Liver (tissue), 8 donors: ENCODE measurements at regions not wholly inside any gene's neighbourhood (a gene's known extent, or its start where the extent isn't known, plus 50 kb on each side); places are given as distances from the start of the nearest gene placed in this dataset.

ENCODE experiments used
- DNase-seq: peaks from one replicate; pipeline ENCODE4 v3.0.0-alpha.2; 2017; ENCODE audit warnings: low spot score
- H3K27ac ChIP-seq, 2 donors: one replicate each; pipeline ENCODE4 v1.7.0; 2013; ENCODE audit warnings: inconsistent platforms in 2 of 2, low read length in 2 of 2, control low read depth in 1 of 2, low read depth in 1 of 2, mild to moderate bottlenecking in 1 of 2
- H3K27me3 ChIP-seq, 4 donors: one replicate each; pipeline versions ENCODE4 v1.6.1 to v1.7.0; 2013; ENCODE audit warnings: low read length in 3 of 4, inconsistent platforms in 1 of 4, mild to moderate bottlenecking in 1 of 4, moderate library complexity in 1 of 4; ENCODE audit not compliant: control insufficient read depth in 4 of 4, insufficient read depth in 4 of 4
- H3K36me3 ChIP-seq, 4 donors: one replicate each; pipeline versions ENCODE4 v1.6.1 to v1.7.0; 2013; ENCODE audit warnings: low read length in 3 of 4, mild to moderate bottlenecking in 3 of 4, low read depth in 1 of 4, moderate library complexity in 1 of 4; ENCODE audit not compliant: control insufficient read depth in 4 of 4, insufficient read depth in 3 of 4
- H3K4me1 ChIP-seq, 4 donors: one replicate each; pipeline versions ENCODE4 v1.6.1 to v1.7.0; 2013; ENCODE audit warnings: low read length in 3 of 4, mild to moderate bottlenecking in 3 of 4, moderate library complexity in 1 of 4; ENCODE audit not compliant: control insufficient read depth in 4 of 4, insufficient read depth in 4 of 4
- H3K4me3 ChIP-seq, 3 donors: one replicate each; pipeline versions ENCODE4 v1.6.1 to v1.7.0; 2013; ENCODE audit warnings: low read length in 3 of 3, control low read depth in 1 of 3, low read depth in 1 of 3, mild to moderate bottlenecking in 1 of 3
- H3K9ac ChIP-seq, 2 donors: one replicate each; pipeline ENCODE4 v1.7.0; 2013; ENCODE audit warnings: low read length in 2 of 2, mild to moderate bottlenecking in 2 of 2, moderate library complexity in 2 of 2, control low read depth in 1 of 2, low read depth in 1 of 2
- H3K9me3 ChIP-seq, 4 donors: one replicate each; pipeline versions ENCODE4 v1.6.1 to v1.7.0; 2013; ENCODE audit warnings: low read length in 3 of 4; ENCODE audit not compliant: control insufficient read depth in 4 of 4
- EGR1 ChIP-seq, 2 donors: IDR thresholded peaks; 2 replicates each; pipeline ENCODE4 v1.6.1; 2016 to 2018; ENCODE audit warnings: antibody characterized with exemption in 2 of 2, low read depth in 2 of 2
- FOXA1 ChIP-seq: IDR thresholded peaks from 2 replicates; pipeline ENCODE4 v1.6.1; 2016; ENCODE audit warnings: antibody characterized with exemption
- FOXA2 ChIP-seq: IDR thresholded peaks from 2 replicates; pipeline ENCODE4 v1.6.1; 2016; ENCODE audit warnings: antibody characterized with exemption
- GABPA ChIP-seq, 2 donors: IDR thresholded peaks in 1 of 2; conservative IDR thresholded peaks in 1 of 2; 2 replicates each; pipeline ENCODE4 v1.6.1; 2016; ENCODE audit warnings: antibody characterized with exemption in 2 of 2, mild to moderate bottlenecking in 1 of 2, moderate library complexity in 1 of 2
- HNF4A ChIP-seq, 2 donors: conservative IDR thresholded peaks; 2 replicates each; pipeline ENCODE4 v1.6.1; 2016; ENCODE audit warnings: antibody characterized with exemption in 2 of 2, mild to moderate bottlenecking in 2 of 2
- HNF4G ChIP-seq: IDR thresholded peaks from 2 replicates; pipeline ENCODE4 v1.6.1; 2016; ENCODE audit warnings: antibody characterized with exemption
- JUND ChIP-seq, 2 donors: IDR thresholded peaks; 2 replicates each; pipeline ENCODE4 v1.6.1; 2016; ENCODE audit warnings: antibody characterized with exemption in 2 of 2
- NR2F2 ChIP-seq: IDR thresholded peaks from 2 replicates; pipeline ENCODE4 v1.6.1; 2016; ENCODE audit warnings: antibody characterized with exemption
- RAD21 ChIP-seq, 2 donors: IDR thresholded peaks; 2 replicates each; pipeline ENCODE4 v1.6.1; 2016; ENCODE audit warnings: antibody characterized with exemption in 2 of 2, mild to moderate bottlenecking in 2 of 2
- REST ChIP-seq: IDR thresholded peaks from 2 replicates; pipeline ENCODE4 v1.6.1; 2016; ENCODE audit warnings: antibody characterized with exemption, mild to moderate bottlenecking
- RXRA ChIP-seq, 2 donors: IDR thresholded peaks; 2 replicates each; pipeline ENCODE4 v1.6.1; 2017 to 2018; ENCODE audit warnings: antibody characterized with exemption in 2 of 2, mild to moderate bottlenecking in 1 of 2
- SP1 ChIP-seq: IDR thresholded peaks from 2 replicates; pipeline ENCODE4 v1.6.1; 2018; ENCODE audit warnings: antibody characterized with exemption, mild to moderate bottlenecking
- TAF1 ChIP-seq: conservative IDR thresholded peaks from 2 replicates; pipeline ENCODE4 v1.6.1; 2016; ENCODE audit warnings: antibody characterized with exemption, mild to moderate bottlenecking
- YY1 ChIP-seq: IDR thresholded peaks from 2 replicates; pipeline ENCODE4 v1.6.1; 2016; ENCODE audit warnings: antibody characterized with exemption, mild to moderate bottlenecking
- WGBS: extraction: QIAGEN DNeasy Blood & Tissue Kit; methylation state at CpG from one replicate; pipeline ENCODE4 v1.1.7; 2013; 5-methylcytosine and 5-hydroxymethylcytosine counted together
- TF ChIP-seq, protein P1 (sequence below): IDR thresholded peaks from 2 replicates; pipeline ENCODE4 v1.6.1; 2016; ENCODE audit warnings: antibody characterized with exemption
- TF ChIP-seq, protein P2 (sequence below): IDR thresholded peaks from 2 replicates; pipeline ENCODE4 v1.6.1; 2016; ENCODE audit warnings: antibody characterized with exemption
- TF ChIP-seq, protein P3 (sequence below): IDR thresholded peaks from 2 replicates; pipeline ENCODE4 v1.6.1; 2016; ENCODE audit warnings: antibody characterized with exemption
- TF ChIP-seq, protein P4 (sequence below): fragments of 150-350 bp; IDR thresholded peaks from 2 replicates; pipeline ENCODE4 v1.5.1; 2017; ENCODE audit warnings: improper control_type of control experiment, low read depth, low read length; ENCODE audit not compliant: missing input control
- donor health status: healthy.
- donor health status: healthy.
- donor health status: healthy.
- donor health status: healthy.
- donor health status: healthy.

GRCh38 chr7:1369916-1370657 is 89.2 kb downstream of the MICALL2 start:
- no peak overlapping the region for H3K9ac ChIP-seq
- peaks cover 1 to 10% (median 9%) of the 10 kb centered on the region in 4 donors for H3K9me3 ChIP-seq
- no peaks in the 10 kb centered on the region for H3K4me1 ChIP-seq
- DNase-seq = no peak
- WGBS = 29% methylated on average over 14 of the region's 14 CpGs
- no peak for TF ChIP-seq TAF1
- no peak for TF ChIP-seq FOXA2
- no peak for TF ChIP-seq REST
- no peak for TF ChIP-seq GABPA (IDR thresholded peaks at IDR 0.05 in 1 of 2, conservative IDR thresholded peaks at IDR 0.05 in 1 of 2)
- TF ChIP-seq NR2F2 = no peak
- TF ChIP-seq, protein P1, sequence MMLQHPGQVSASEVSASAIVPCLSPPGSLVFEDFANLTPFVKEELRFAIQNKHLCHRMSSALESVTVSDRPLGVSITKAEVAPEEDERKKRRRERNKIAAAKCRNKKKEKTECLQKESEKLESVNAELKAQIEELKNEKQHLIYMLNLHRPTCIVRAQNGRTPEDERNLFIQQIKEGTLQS = no peak
- no peak for TF ChIP-seq RXRA (IDR thresholded peaks at IDR 0.05)
- TF ChIP-seq, protein P2, sequence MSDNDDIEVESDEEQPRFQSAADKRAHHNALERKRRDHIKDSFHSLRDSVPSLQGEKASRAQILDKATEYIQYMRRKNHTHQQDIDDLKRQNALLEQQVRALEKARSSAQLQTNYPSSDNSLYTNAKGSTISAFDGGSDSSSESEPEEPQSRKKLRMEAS = no peak
- no peak for TF ChIP-seq JUND (IDR thresholded peaks at IDR 0.05)
- TF ChIP-seq, protein P3, sequence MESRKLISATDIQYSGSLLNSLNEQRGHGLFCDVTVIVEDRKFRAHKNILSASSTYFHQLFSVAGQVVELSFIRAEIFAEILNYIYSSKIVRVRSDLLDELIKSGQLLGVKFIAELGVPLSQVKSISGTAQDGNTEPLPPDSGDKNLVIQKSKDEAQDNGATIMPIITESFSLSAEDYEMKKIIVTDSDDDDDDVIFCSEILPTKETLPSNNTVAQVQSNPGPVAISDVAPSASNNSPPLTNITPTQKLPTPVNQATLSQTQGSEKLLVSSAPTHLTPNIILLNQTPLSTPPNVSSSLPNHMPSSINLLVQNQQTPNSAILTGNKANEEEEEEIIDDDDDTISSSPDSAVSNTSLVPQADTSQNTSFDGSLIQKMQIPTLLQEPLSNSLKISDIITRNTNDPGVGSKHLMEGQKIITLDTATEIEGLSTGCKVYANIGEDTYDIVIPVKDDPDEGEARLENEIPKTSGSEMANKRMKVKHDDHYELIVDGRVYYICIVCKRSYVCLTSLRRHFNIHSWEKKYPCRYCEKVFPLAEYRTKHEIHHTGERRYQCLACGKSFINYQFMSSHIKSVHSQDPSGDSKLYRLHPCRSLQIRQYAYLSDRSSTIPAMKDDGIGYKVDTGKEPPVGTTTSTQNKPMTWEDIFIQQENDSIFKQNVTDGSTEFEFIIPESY = no peak
- no peak for TF ChIP-seq RAD21 (IDR thresholded peaks at IDR 0.05)
- TF ChIP-seq YY1 = no peak
- no peak for TF ChIP-seq FOXA1
- TF ChIP-seq EGR1 (IDR thresholded peaks at IDR 0.05; ENCODE audit: low read depth in 2 of 2) = no peak
- no peak for TF ChIP-seq HNF4G
- no peak for TF ChIP-seq SP1
- TF ChIP-seq, protein P4, sequence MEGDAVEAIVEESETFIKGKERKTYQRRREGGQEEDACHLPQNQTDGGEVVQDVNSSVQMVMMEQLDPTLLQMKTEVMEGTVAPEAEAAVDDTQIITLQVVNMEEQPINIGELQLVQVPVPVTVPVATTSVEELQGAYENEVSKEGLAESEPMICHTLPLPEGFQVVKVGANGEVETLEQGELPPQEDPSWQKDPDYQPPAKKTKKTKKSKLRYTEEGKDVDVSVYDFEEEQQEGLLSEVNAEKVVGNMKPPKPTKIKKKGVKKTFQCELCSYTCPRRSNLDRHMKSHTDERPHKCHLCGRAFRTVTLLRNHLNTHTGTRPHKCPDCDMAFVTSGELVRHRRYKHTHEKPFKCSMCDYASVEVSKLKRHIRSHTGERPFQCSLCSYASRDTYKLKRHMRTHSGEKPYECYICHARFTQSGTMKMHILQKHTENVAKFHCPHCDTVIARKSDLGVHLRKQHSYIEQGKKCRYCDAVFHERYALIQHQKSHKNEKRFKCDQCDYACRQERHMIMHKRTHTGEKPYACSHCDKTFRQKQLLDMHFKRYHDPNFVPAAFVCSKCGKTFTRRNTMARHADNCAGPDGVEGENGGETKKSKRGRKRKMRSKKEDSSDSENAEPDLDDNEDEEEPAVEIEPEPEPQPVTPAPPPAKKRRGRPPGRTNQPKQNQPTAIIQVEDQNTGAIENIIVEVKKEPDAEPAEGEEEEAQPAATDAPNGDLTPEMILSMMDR = no peak
- no peak for TF ChIP-seq HNF4A (conservative IDR thresholded peaks at IDR 0.05)
- no peak overlapping the region for H3K4me3 ChIP-seq
- no peaks in the 10 kb centered on the region for H3K36me3 ChIP-seq
- H3K27me3 ChIP-seq = peaks cover 3 to 21% (median 5%) of the 10 kb centered on the region in 4 donors
- no peak overlapping the region for H3K27ac ChIP-seq
